DND-41 (cell line): ENCODE measurements at regions not wholly inside any gene's neighbourhood (a gene's known extent, or its start where the extent isn't known, plus 50 kb on each side); places are given as distances from the start of the nearest gene placed in this dataset.

ENCODE experiments used
- ATAC-seq: fragments of 200-7000 bp; cut with Tn5 transposase; 3 replicates; pipeline ENCODE4 v1.9.1; 2021; ENCODE audit warnings: low read depth; ENCODE audit not compliant: insufficient read depth
- DNase-seq: peaks from one replicate; pipeline ENCODE4 v3.0.0-alpha.2; 2020
- H2AFZ ChIP-seq: 2 replicates; pipeline ENCODE4 v1.6.0; 2012; ENCODE audit warnings: low read depth, low read length
- H3K27ac ChIP-seq: 2 replicates; pipeline ENCODE4 v1.5.1; 2012; ENCODE audit warnings: low read length, inconsistent platforms
- H3K27me3 ChIP-seq: fragments of 200-600 bp; sonication (generic); 2 replicates; pipeline ENCODE4 v1.6.0; 2012; ENCODE audit warnings: low read length, mild to moderate bottlenecking, inconsistent platforms; ENCODE audit not compliant: insufficient read depth, poor library complexity
- H3K36me3 ChIP-seq: 2 replicates; pipeline ENCODE4 v1.5.1; 2012; ENCODE audit warnings: low read length, inconsistent platforms; ENCODE audit not compliant: insufficient read depth
- H3K4me1 ChIP-seq: 2 replicates; pipeline ENCODE4 v1.5.1; 2012; ENCODE audit warnings: mild to moderate bottlenecking, low read length; ENCODE audit not compliant: insufficient read depth
- H3K4me2 ChIP-seq: 2 replicates; pipeline ENCODE4 v1.6.0; 2012; ENCODE audit warnings: mild to moderate bottlenecking, moderate library complexity, low read length, inconsistent platforms; ENCODE audit not compliant: insufficient read depth
- H3K4me3 ChIP-seq, 2 experiments: fragments of 200-600 bp in 1 of 2; shearing (Covaris generic) in 1 of 2; 2 replicates each; pipeline ENCODE4 v1.5.1; 2012 to 2016; ENCODE audit warnings: inconsistent platforms in 2 of 2, low read length in 2 of 2, mild to moderate bottlenecking in 2 of 2, low read depth in 1 of 2, moderate library complexity in 1 of 2
- H3K79me2 ChIP-seq: 2 replicates; pipeline ENCODE4 v1.6.0; 2012; ENCODE audit warnings: low read length, inconsistent platforms; ENCODE audit not compliant: insufficient read depth
- H3K9ac ChIP-seq: 2 replicates; pipeline ENCODE4 v1.6.0; 2012; ENCODE audit warnings: low read depth, mild to moderate bottlenecking, inconsistent platforms, low read length, moderate library complexity
- H3K9me3 ChIP-seq: 2 replicates; pipeline ENCODE4 v1.5.1; 2012; ENCODE audit warnings: low read length, moderate library complexity, mild to moderate bottlenecking, inconsistent platforms; ENCODE audit not compliant: insufficient read depth, severe bottlenecking
- H4K20me1 ChIP-seq: 2 replicates; pipeline ENCODE4 v1.6.0; 2012; ENCODE audit warnings: low read length; ENCODE audit not compliant: insufficient read depth
- CTCF ChIP-seq: IDR thresholded peaks from 2 replicates; pipeline ENCODE4 v1.5.1; 2012; ENCODE audit warnings: borderline replicate concordance, low read length, moderate library complexity, mild to moderate bottlenecking; ENCODE audit not compliant: poor library complexity, severe bottlenecking; ENCODE audit errors: extremely low read depth
- EZH2 ChIP-seq: IDR thresholded peaks from 3 replicates; pipeline ENCODE4 v1.6.1; 2012; ENCODE audit warnings: borderline replicate concordance, low read depth, mild to moderate bottlenecking, moderate library complexity, low read length, inconsistent platforms; ENCODE audit not compliant: severe bottlenecking

DNA sequence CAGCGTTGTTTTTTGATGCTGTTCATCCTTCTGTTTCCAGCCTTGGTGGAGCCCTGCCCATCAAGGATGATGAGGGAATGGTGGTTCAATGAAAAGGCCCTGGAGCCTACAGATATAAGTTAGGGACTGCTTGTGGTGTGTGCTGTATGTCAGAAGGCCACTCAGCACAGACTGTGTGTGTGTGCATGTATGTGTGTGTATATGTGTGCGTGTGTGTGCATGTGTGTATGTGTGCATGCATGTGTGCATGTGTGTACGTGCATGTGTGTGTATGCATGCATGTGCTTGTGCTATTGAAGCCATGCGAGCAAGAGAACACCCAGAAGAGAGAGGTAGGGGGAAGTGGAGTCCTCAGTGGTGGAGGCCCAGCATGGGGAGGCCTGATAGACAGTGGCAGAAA lies 304.9 kb downstream of the CYP26B1 start:
- no peaks in the 10 kb centered on the region for H3K36me3 ChIP-seq
- TF ChIP-seq EZH2: no peak
- no peak for TF ChIP-seq CTCF
- no peaks in the 10 kb centered on the region for H3K27me3 ChIP-seq
- no peaks in the 10 kb centered on the region for H3K79me2 ChIP-seq
- H3K27ac ChIP-seq: no peak overlapping the region
- H3K4me1 ChIP-seq: no peaks in the 10 kb centered on the region
- no peaks in the 10 kb centered on the region for H4K20me1 ChIP-seq
- H3K9ac ChIP-seq: no peak overlapping the region
- H3K4me2 ChIP-seq: no peak overlapping the region
- DNase-seq (no peak), ATAC-seq (no peak)
- no peaks in the 10 kb centered on the region for H3K9me3 ChIP-seq
- H3K4me3 ChIP-seq: no peak overlapping the region
- no peak overlapping the region for H2AFZ ChIP-seq

DNA sequence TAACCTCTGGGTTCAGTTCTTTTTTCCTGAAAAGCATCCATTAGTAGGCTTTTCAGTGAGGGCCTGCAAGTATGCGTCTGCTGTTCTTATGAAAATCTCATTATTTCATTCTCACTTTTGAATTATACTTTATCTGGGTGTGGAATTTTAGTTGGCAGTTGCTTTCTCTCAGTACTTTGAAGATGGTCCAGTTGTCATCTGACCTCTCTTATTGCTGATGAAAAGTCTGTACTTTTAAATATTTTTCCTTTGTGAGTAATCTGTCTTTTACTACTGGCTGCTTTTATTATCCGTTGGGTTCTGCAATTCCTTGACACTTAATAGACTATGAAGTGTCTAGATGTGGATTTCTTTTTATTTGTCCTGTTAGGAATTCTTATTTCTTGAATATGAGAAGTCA lies 307.8 kb downstream of the CYP26B1 start:
- ATAC-seq (no peak), DNase-seq (no peak)
- no peak overlapping the region for H3K27ac ChIP-seq
- H4K20me1 ChIP-seq: no peaks in the 10 kb centered on the region
- no peaks in the 10 kb centered on the region for H3K79me2 ChIP-seq
- no peaks in the 10 kb centered on the region for H3K4me1 ChIP-seq
- H3K36me3 ChIP-seq: no peaks in the 10 kb centered on the region
- no peak overlapping the region for H3K4me3 ChIP-seq
- no peaks in the 10 kb centered on the region for H3K27me3 ChIP-seq
- TF ChIP-seq EZH2 (no peak), CTCF (no peak)
- no peak overlapping the region for H2AFZ ChIP-seq
- no peak overlapping the region for H3K9ac ChIP-seq
- no peak overlapping the region for H3K4me2 ChIP-seq
- H3K9me3 ChIP-seq: no peaks in the 10 kb centered on the region

DNA sequence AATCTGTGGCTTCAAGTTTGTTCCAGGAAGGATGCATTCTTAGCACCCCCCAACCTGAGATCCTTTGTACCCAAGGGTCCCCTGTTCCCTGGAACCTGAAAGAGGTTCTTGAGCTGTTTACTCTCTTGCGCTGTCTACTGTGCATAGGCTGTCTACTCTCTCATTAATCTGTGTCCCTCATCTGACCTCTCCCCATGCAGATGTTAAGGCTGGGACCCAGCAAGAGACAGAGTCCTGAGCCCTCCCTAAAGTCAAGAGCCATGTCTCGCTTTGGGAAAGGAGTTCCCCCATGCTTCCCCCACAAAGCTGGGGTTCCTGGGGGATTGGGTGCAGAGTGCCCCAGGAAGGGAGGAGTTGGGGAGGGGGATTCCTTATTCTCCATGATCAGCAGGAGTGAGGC lies 312.9 kb downstream of the CYP26B1 start:
- no peaks in the 10 kb centered on the region for H3K36me3 ChIP-seq
- DNase-seq (no peak), ATAC-seq (no peak)
- no peak overlapping the region for H2AFZ ChIP-seq
- no peaks in the 10 kb centered on the region for H3K27me3 ChIP-seq
- no peak overlapping the region for H3K9ac ChIP-seq
- H3K4me1 ChIP-seq: no peaks in the 10 kb centered on the region
- no peak overlapping the region for H3K4me3 ChIP-seq
- no peaks in the 10 kb centered on the region for H3K9me3 ChIP-seq
- H3K4me2 ChIP-seq: no peak overlapping the region
- TF ChIP-seq CTCF (no peak), EZH2 (no peak)
- H3K27ac ChIP-seq: no peak overlapping the region
- no peaks in the 10 kb centered on the region for H4K20me1 ChIP-seq
- no peaks in the 10 kb centered on the region for H3K79me2 ChIP-seq
